H1 (cell line): ENCODE measurements at regions not wholly inside any gene's neighbourhood (a gene's known extent, or its start where the extent isn't known, plus 50 kb on each side); places are given as distances from the start of the nearest gene placed in this dataset.
"Not testable (repeated sequence)": the region's sequence is repeated elsewhere in the genome, so short reads cannot be mapped to it uniquely, and the experiment has no call there.

Source experiments
- CTCF ChIA-PET: fragments of 300-600 bp; sonication (Branson Sonifier 250); formaldehyde crosslinking; loops from one replicate; lab custom pipeline; 2021; ENCODE audit not compliant: partially characterized antibody; lab: Charles Lee
- POLR2A ChIA-PET: fragments of 300-600 bp; sonication (Branson Sonifier 250); formaldehyde crosslinking; loops from one replicate; lab custom pipeline; 2021; ENCODE audit warnings: inconsistent platforms; ENCODE audit not compliant: partially characterized antibody; lab: Charles Lee
- DNase-seq, 2 experiments: peaks; one replicate each; pipeline versions ENCODE4 v3.0.0 to v3.0.0-alpha.2; 2010 to 2022; ENCODE audit warnings: low spot score in 2 of 2, low read depth in 1 of 2, mixed read lengths in 1 of 2
- FAIRE-seq: peaks from 2 replicates; lab custom pipeline; 2011; peaks lifted over from hg19 to GRCh38; lab: Jason Lieb, UNC
- H2AFZ ChIP-seq: 2 replicates; pipeline ENCODE4 v1.8.1; 2012; ENCODE audit warnings: low read length, inconsistent platforms
- H2AK5ac ChIP-seq: 2 replicates; pipeline ENCODE4 v1.6.1; 2013; ENCODE audit warnings: low read depth, low read length
- H2BK120ac ChIP-seq: replicated peaks from 2 replicates; pipeline ENCODE3; 2013; ENCODE audit warnings: low read depth, low read length, inconsistent platforms
- H2BK12ac ChIP-seq: 2 replicates; pipeline ENCODE4 v1.6.1; 2013; ENCODE audit warnings: low read depth, low read length
- H2BK15ac ChIP-seq: 2 replicates; pipeline ENCODE4 v1.6.1; 2013; ENCODE audit warnings: low read length
- H2BK20ac ChIP-seq: 2 replicates; pipeline ENCODE4 v1.6.1; 2013; ENCODE audit warnings: low read length
- H2BK5ac ChIP-seq: 2 replicates; pipeline ENCODE4 v1.6.1; 2013; ENCODE audit warnings: low read depth, low read length
- H3K14ac ChIP-seq: 2 replicates; pipeline ENCODE4 v1.6.1; 2013; ENCODE audit warnings: inconsistent platforms; ENCODE audit not compliant: insufficient read length
- H3K18ac ChIP-seq: 2 replicates; pipeline ENCODE4 v1.6.1; 2013; ENCODE audit warnings: low read length; ENCODE audit errors: extremely low read depth
- H3K23ac ChIP-seq: 2 replicates; pipeline ENCODE4 v1.6.1; 2013; ENCODE audit warnings: inconsistent platforms; ENCODE audit not compliant: insufficient read length
- H3K23me2 ChIP-seq: 2 replicates; pipeline ENCODE4 v1.6.1; 2013; ENCODE audit warnings: low read depth, low read length
- H3K27ac ChIP-seq: 2 replicates; pipeline ENCODE4 v1.6.1; 2011; ENCODE audit warnings: low read depth, low read length, inconsistent platforms
- H3K27me3 ChIP-seq, 4 experiments: replicated peaks in 1 of 4; 1 replicate in 1 of 4; 2 replicates in 3 of 4; pipeline versions ENCODE4 v1.6.1 to v1.8.1; 2011 to 2013; ENCODE audit warnings: low read length in 3 of 4, mild to moderate bottlenecking in 3 of 4, inconsistent platforms in 2 of 4, mixed read lengths in 2 of 4, moderate library complexity in 1 of 4; ENCODE audit not compliant: control insufficient read depth in 3 of 4, insufficient read depth in 3 of 4; ENCODE audit errors: extremely low read depth in 1 of 4
- H3K36me3 ChIP-seq, 4 experiments: 2 replicates each; pipeline versions ENCODE4 v1.6.1 to v1.8.1; 2011 to 2013; ENCODE audit warnings: mild to moderate bottlenecking in 4 of 4, low read length in 3 of 4, moderate library complexity in 2 of 4, control low read depth in 1 of 4, inconsistent platforms in 1 of 4; ENCODE audit not compliant: insufficient read depth in 4 of 4, control insufficient read depth in 2 of 4
- H3K4ac ChIP-seq: replicated peaks from 2 replicates; pipeline ENCODE3; 2013; ENCODE audit warnings: low read length, low read depth, mixed read lengths, inconsistent platforms; ENCODE audit not compliant: insufficient read length
- H3K4me1 ChIP-seq, 4 experiments: replicated peaks in 1 of 4; 1 replicate in 1 of 4; 2 replicates in 3 of 4; pipeline versions ENCODE4 v1.6.1 to v1.8.1; 2011 to 2013; ENCODE audit warnings: low read length in 3 of 4, inconsistent platforms in 2 of 4, mixed read lengths in 1 of 4; ENCODE audit not compliant: insufficient read depth in 4 of 4, control insufficient read depth in 3 of 4
- H3K4me2 ChIP-seq, 2 experiments: 2 replicates each; pipeline versions ENCODE4 v1.6.1 to v1.8.1; 2011 to 2013; ENCODE audit warnings: low read depth in 2 of 2, low read length in 2 of 2, control low read depth in 1 of 2, inconsistent platforms in 1 of 2, mild to moderate bottlenecking in 1 of 2; ENCODE audit not compliant: insufficient read depth in 1 of 2
- H3K4me3 ChIP-seq, 4 experiments: fragments of 200-600, 300-600 bp in 1 of 4; sonication (generic), shearing (Covaris generic), sonication (Bioruptor Twin) in 1 of 4; 2 replicates each; pipeline versions ENCODE4 v1.5.1 to v1.8.1; 2011 to 2016; ENCODE audit warnings: low read length in 4 of 4, low read depth in 3 of 4, control low read depth in 2 of 4, inconsistent platforms in 2 of 4, mild to moderate bottlenecking in 2 of 4, mixed read lengths in 1 of 4, moderate library complexity in 1 of 4; ENCODE audit not compliant: insufficient read depth in 2 of 4; ENCODE audit errors: extremely low read depth in 1 of 4
- H3K56ac ChIP-seq: replicated peaks from 2 replicates; pipeline ENCODE3; 2013; ENCODE audit warnings: low read depth, mild to moderate bottlenecking, mixed read lengths, low read length, inconsistent platforms; ENCODE audit not compliant: insufficient read length
- H3K79me1 ChIP-seq: 2 replicates; pipeline ENCODE4 v1.6.1; 2013; ENCODE audit warnings: low read depth, low read length, control low read depth
- H3K79me2 ChIP-seq, 2 experiments: 2 replicates each; pipeline versions ENCODE4 v1.6.1 to v1.8.1; 2012 to 2013; ENCODE audit warnings: low read length in 2 of 2, mild to moderate bottlenecking in 2 of 2, inconsistent platforms in 1 of 2; ENCODE audit not compliant: insufficient read depth in 2 of 2, control insufficient read depth in 1 of 2
- H3K9ac ChIP-seq, 4 experiments: replicated peaks in 1 of 4; 1 replicate in 1 of 4; 2 replicates in 3 of 4; pipeline versions ENCODE4 v1.6.1 to v1.8.1; 2011 to 2013; ENCODE audit warnings: low read depth in 3 of 4, low read length in 3 of 4, control low read depth in 2 of 4, mild to moderate bottlenecking in 2 of 4, moderate library complexity in 2 of 4, inconsistent platforms in 1 of 4; ENCODE audit errors: extremely low read depth in 1 of 4
- H3K9me3 ChIP-seq, 2 experiments: 2 replicates each; pipeline versions ENCODE4 v1.6.1 to v1.8.1; 2012 to 2013; ENCODE audit warnings: mild to moderate bottlenecking in 2 of 2, moderate library complexity in 2 of 2, control low read depth in 1 of 2, inconsistent platforms in 1 of 2, low read depth in 1 of 2, low read length in 1 of 2, mixed read lengths in 1 of 2; ENCODE audit not compliant: insufficient read depth in 2 of 2
- H4K20me1 ChIP-seq, 2 experiments: replicated peaks in 1 of 2; 2 replicates each; pipeline versions ENCODE3 to v1.8.1; 2011 to 2013; ENCODE audit warnings: inconsistent platforms in 2 of 2, low read length in 2 of 2, mild to moderate bottlenecking in 1 of 2; ENCODE audit not compliant: insufficient read depth in 2 of 2, control insufficient read depth in 1 of 2
- H4K5ac ChIP-seq: 2 replicates; pipeline ENCODE4 v1.6.1; 2013; ENCODE audit warnings: low read length, low read depth, mixed read lengths, inconsistent platforms; ENCODE audit not compliant: insufficient read length
- H4K8ac ChIP-seq: 2 replicates; pipeline ENCODE4 v1.8.0; 2013; ENCODE audit warnings: mild to moderate bottlenecking, moderate library complexity, low read length, inconsistent platforms; ENCODE audit not compliant: insufficient read depth; ENCODE audit errors: extremely low read depth
- H4K91ac ChIP-seq: replicated peaks from 2 replicates; pipeline ENCODE3; 2013; ENCODE audit warnings: low read length, mixed read lengths, inconsistent platforms; ENCODE audit not compliant: insufficient read length
- WGBS, 2 experiments: shearing (Covaris generic) in 1 of 2; methylation state at CpG; one replicate each; pipeline versions ENCODE4 v1.1.6 to v1.1.7; 2013 to 2015; ENCODE audit warnings: low lambda C conversion rate in 2 of 2, mixed read lengths in 2 of 2, inconsistent platforms in 1 of 2, low coverage in 1 of 2, missing lambda C conversion rate in 1 of 2; ENCODE audit not compliant: insufficient replicate concordance in 2 of 2, insufficient coverage in 1 of 2, insufficient read length in 1 of 2; ENCODE audit errors: extremely low coverage in 1 of 2, missing lambda C conversion rate in 1 of 2; 5-methylcytosine and 5-hydroxymethylcytosine counted together

DNA sequence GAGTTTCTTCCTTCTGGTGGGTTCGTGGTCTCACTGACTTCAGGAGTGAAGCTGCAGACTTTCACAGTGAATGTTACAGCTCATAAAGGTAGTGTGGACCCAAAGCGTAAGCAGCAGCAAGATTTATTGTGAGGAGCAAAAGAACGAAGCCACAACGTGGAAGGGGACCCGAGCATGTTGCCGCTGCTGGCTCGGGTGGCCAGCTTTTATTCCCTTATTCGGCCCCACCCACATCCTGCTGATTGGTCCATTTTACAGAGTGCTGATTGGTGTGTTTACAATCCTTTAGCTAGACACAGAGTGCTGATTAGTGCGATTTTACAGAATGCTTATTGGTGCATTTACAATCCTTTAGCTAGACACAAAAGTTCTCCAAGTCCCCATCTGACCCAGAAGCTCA is 80.6 kb upstream of the SEL1L start:
- not testable (repeated sequence) for H3K9ac ChIP-seq, DNase-seq, H3K36me3 ChIP-seq, H2AFZ ChIP-seq, H3K23ac ChIP-seq, H3K4ac ChIP-seq, H2BK120ac ChIP-seq, H2BK20ac ChIP-seq, H3K79me2 ChIP-seq, H3K27me3 ChIP-seq, H2BK12ac ChIP-seq, H3K18ac ChIP-seq, H3K79me1 ChIP-seq, H4K20me1 ChIP-seq, H2AK5ac ChIP-seq, H3K4me3 ChIP-seq, H3K56ac ChIP-seq, H4K8ac ChIP-seq, H3K23me2 ChIP-seq, H3K4me1 ChIP-seq, H3K14ac ChIP-seq, H2BK5ac ChIP-seq, H4K5ac ChIP-seq, FAIRE-seq, H4K91ac ChIP-seq, H3K27ac ChIP-seq, H3K9me3 ChIP-seq, H3K4me2 ChIP-seq, H2BK15ac ChIP-seq
- WGBS, 2 experiments, result 92% methylated on average over 9 of the region's 9 CpGs; no CpG with 5 or more reads in 1 of the 2 experiments
- ChIA-PET POLR2A (interaction anchor here (1.1 kb wide), 1 partner anchor 8 kb away, joined by 4 read pairs; no protein-coding TSS in a partner anchor), CTCF (interaction anchor here (0.6 to 5.8 kb wide), 7 partner anchors 9 to 324 kb away, joined by 3 to 31 read pairs (median 3); no protein-coding TSS in a partner anchor)
